GM12892 (cell line): ENCODE measurements at regions not wholly inside any gene's neighbourhood (a gene's known extent, or its start where the extent isn't known, plus 50 kb on each side); places are given as distances from the start of the nearest gene placed in this dataset.

Source experiments
- POLR2A ChIP-seq: IDR thresholded peaks from 2 replicates; pipeline ENCODE4 v1.6.1; 2011; ENCODE audit warnings: low read depth, low read length, control low read depth
- POLR2AphosphoS5 ChIP-seq: IDR thresholded peaks from 2 replicates; pipeline ENCODE4 v1.6.1; 2011; ENCODE audit warnings: low read depth, low read length, control low read depth

- TF ChIP-seq POLR2AphosphoS5: no peak
- no peak for TF ChIP-seq POLR2A
These were observed 521.9 kb downstream of the EPHA4 start for GRCh38 chr2:221050020-221050795.
